ENCODE measurements at regions not wholly inside any gene's neighbourhood (a gene's known extent, or its start where the extent isn't known, plus 50 kb on each side); places are given as distances from the start of the nearest gene placed in this dataset.
"Not testable (repeated sequence)": the region's sequence is repeated elsewhere in the genome, so short reads cannot be mapped to it uniquely, and the experiment has no call there.

GRCh38 chr9:87040410-87041009, 93.2 kb upstream of the GAS1 start:
- Mint-ChIP-seq H3K27ac (ENCODE audit: unreplicated experiment) (peak overlapping the region; percentile 91), H3K4me3 (ENCODE audit: unreplicated experiment) (peak overlapping the region; percentile 73), H3K36me3 (ENCODE audit: unreplicated experiment) (peaks cover 2% of the 10 kb centered on the region), H3K27me3 (ENCODE audit: unreplicated experiment) (no peaks in the 10 kb centered on the region), H3K4me1 (ENCODE audit: unreplicated experiment) (peaks cover 45% of the 10 kb centered on the region), H3K9me3 (ENCODE audit: unreplicated experiment) (no peaks in the 10 kb centered on the region)
- DNase-seq (ENCODE audit: extremely low spot score, unreplicated experiment) = no peak
- no peak for TF ChIP-seq CTCF (IDR thresholded peaks at IDR 0.05)

- not testable (repeated sequence) for H3K9me3 Mint-ChIP-seq (ENCODE audit: unreplicated experiment); H3K27me3 Mint-ChIP-seq (ENCODE audit: unreplicated experiment); DNase-seq (ENCODE audit: extremely low spot score, unreplicated experiment); H3K36me3 Mint-ChIP-seq (ENCODE audit: unreplicated experiment)
- peak overlapping the region; percentile 73 for H3K4me3 Mint-ChIP-seq (ENCODE audit: unreplicated experiment)
- H3K4me1 Mint-ChIP-seq (ENCODE audit: unreplicated experiment) = peaks cover 33% of the 10 kb centered on the region
- H3K27ac Mint-ChIP-seq (ENCODE audit: unreplicated experiment) = peak overlapping the region; percentile 91
Measured at GRCh38 chr9:87041553-87042235, 94.4 kb upstream of the GAS1 start.

DNA sequence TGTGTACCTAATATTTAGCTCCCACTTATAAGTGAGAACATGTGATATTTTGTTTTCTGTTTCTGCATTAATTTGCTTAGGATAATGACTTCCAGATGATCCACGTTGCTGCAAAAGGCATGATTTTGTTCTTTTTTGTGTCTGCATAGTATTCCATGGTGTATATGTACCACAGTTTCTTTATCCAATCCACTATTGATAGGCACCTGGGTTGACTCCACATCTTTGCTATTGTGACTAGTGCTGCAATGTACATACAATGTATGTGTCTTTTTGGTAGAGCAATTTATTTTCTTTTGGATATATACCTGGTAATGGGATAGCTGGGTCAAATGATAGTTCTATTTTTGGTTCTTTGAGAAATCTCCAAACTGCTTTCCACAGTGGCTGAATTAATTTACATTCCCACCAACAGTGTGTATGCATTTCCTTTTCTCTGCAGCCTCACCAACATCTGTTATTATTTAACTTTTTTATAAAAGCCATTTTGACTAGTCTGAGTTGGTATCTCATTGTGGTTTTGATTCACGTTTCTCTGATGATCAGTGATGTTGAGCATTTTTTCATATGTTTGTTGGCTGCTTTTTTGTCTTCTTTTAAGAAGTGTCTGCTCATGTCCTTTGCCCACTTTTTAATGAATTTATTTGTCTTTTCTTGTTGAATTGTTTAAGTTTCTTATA, 102.8 kb upstream of the GAS1 start:
- not testable (repeated sequence) for H3K9me3 Mint-ChIP-seq (ENCODE audit: unreplicated experiment); H3K4me1 Mint-ChIP-seq (ENCODE audit: unreplicated experiment); H3K27me3 Mint-ChIP-seq (ENCODE audit: unreplicated experiment); H3K36me3 Mint-ChIP-seq (ENCODE audit: unreplicated experiment); H3K4me3 Mint-ChIP-seq (ENCODE audit: unreplicated experiment); H3K27ac Mint-ChIP-seq (ENCODE audit: unreplicated experiment); DNase-seq (ENCODE audit: extremely low spot score, unreplicated experiment)

DNA sequence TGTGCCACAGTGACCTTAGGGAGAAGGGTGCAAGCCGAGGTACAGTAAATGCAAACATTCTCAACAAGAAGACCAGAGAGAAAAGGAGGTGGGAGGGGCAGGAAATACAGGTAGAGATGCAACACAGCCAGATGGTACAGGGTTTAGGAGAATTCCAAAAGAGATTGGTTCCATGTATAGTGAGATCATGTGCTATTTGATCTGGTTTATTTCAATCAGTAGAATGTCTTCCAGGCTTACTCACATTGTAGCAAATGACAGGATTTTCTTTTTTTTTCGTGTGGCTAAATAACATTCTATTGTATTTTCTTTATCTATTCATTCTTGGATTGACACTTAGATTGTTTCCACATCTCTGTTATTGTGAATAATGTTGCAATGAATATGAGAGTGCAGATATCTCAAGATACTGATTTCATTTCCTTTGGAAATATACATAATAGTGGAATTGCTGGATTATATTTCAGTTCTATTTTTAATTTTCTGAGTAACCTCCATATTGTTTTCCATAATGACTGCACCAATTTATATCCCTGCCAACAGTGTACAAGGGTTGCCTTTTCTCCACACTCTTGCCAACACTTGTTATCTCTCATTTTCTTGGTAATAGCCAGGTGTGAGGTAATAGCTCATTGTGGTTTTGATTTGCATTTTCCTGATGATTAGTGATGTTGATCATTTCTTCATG, 107.8 kb upstream of the GAS1 start:
- no peak for TF ChIP-seq CTCF (IDR thresholded peaks at IDR 0.05)
- no peaks in the 10 kb centered on the region for H3K9me3 Mint-ChIP-seq (ENCODE audit: unreplicated experiment)
- H3K27ac Mint-ChIP-seq (ENCODE audit: unreplicated experiment) = no peak overlapping the region
- DNase-seq (ENCODE audit: extremely low spot score, unreplicated experiment) = no peak
- H3K27me3 Mint-ChIP-seq (ENCODE audit: unreplicated experiment) = no peaks in the 10 kb centered on the region
- no peaks in the 10 kb centered on the region for H3K36me3 Mint-ChIP-seq (ENCODE audit: unreplicated experiment)
- no peak overlapping the region for H3K4me3 Mint-ChIP-seq (ENCODE audit: unreplicated experiment)
- H3K4me1 Mint-ChIP-seq (ENCODE audit: unreplicated experiment) = peaks cover 20% of the 10 kb centered on the region

- Mint-ChIP-seq H3K27me3 (ENCODE audit: unreplicated experiment) (no peaks in the 10 kb centered on the region), H3K4me1 (ENCODE audit: unreplicated experiment) (peaks cover 45% of the 10 kb centered on the region), H3K27ac (ENCODE audit: unreplicated experiment) (no peak overlapping the region), H3K4me3 (ENCODE audit: unreplicated experiment) (no peak overlapping the region), H3K9me3 (ENCODE audit: unreplicated experiment) (no peaks in the 10 kb centered on the region), H3K36me3 (ENCODE audit: unreplicated experiment) (no peaks in the 10 kb centered on the region)
- DNase-seq (ENCODE audit: extremely low spot score, unreplicated experiment) = no peak
- TF ChIP-seq CTCF (IDR thresholded peaks at IDR 0.05) = no peak
Measured at GRCh38 chr9:87059772-87060171, 112.5 kb upstream of the GAS1 start.

- Mint-ChIP-seq H3K27ac (ENCODE audit: unreplicated experiment) (no peak overlapping the region), H3K4me1 (ENCODE audit: unreplicated experiment) (peaks cover 40% of the 10 kb centered on the region), H3K27me3 (ENCODE audit: unreplicated experiment) (no peaks in the 10 kb centered on the region), H3K4me3 (ENCODE audit: unreplicated experiment) (no peak overlapping the region), H3K9me3 (ENCODE audit: unreplicated experiment) (no peaks in the 10 kb centered on the region), H3K36me3 (ENCODE audit: unreplicated experiment) (no peaks in the 10 kb centered on the region)
- no peak for DNase-seq (ENCODE audit: extremely low spot score, unreplicated experiment)
- TF ChIP-seq CTCF (IDR thresholded peaks at IDR 0.05) = no peak
Measured at GRCh38 chr9:87062746-87063145, 115.4 kb upstream of the GAS1 start.
